Rectal smooth muscle tissue (tissue), 1 donor: ENCODE measurements at regions not wholly inside any gene's neighbourhood (a gene's known extent, or its start where the extent isn't known, plus 50 kb on each side); places are given as distances from the start of the nearest gene placed in this dataset.

Experiments
- H3K27ac ChIP-seq: one replicate; pipeline ENCODE4 v1.7.0; 2013; ENCODE audit warnings: low read depth, low read length, inconsistent platforms
- H3K27me3 ChIP-seq: one replicate; pipeline ENCODE4 v1.7.0; 2013; ENCODE audit warnings: low read length; ENCODE audit not compliant: control insufficient read depth, insufficient read depth
- H3K36me3 ChIP-seq: one replicate; pipeline ENCODE4 v1.7.0; 2013; ENCODE audit warnings: low read length; ENCODE audit not compliant: control insufficient read depth, insufficient read depth
- H3K4me1 ChIP-seq: one replicate; pipeline ENCODE4 v1.7.0; 2013; ENCODE audit warnings: low read length; ENCODE audit not compliant: control insufficient read depth, insufficient read depth
- H3K4me3 ChIP-seq: one replicate; pipeline ENCODE4 v1.7.0; 2013; ENCODE audit warnings: low read length
- H3K9ac ChIP-seq: one replicate; pipeline ENCODE4 v1.7.0; 2013; ENCODE audit warnings: low read length

DNA sequence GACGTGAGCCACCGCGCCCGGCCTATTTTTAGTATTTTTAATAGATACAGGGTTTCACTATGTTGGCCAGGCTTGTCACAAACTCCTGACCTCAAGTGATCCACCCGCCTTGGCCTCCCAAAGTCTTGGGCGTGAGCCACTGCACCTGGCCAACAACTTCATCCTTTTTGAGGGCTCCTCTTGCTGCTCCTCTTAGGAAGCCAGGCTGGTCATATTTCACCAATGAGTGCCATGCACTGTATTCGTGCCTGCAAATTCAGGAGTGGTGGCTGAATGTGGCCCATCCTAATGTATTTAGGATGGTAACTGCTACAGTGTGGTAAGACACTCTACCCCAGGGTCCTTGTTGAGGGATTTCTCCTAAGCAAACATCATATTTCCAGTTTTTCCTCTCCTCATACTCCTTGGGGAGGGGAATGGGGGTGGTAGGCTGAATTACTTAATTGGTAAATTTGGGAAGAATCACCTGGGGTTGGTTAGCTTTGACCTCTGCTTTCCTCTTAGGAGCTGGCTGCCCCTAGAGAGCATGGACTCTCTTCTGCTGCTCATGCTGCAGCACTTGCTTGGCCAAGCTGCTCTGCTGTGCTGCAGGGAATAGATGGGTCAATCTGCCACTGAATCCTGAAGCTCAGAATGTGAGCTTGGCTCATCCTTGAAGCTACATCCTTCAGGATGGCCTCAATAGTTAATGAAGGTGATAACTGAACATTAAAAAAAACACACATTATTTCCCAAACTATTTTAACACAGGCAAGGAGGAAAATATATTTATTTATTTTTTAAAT, 167.4 kb downstream of the HS3ST1 start:
- no peaks in the 10 kb centered on the region for H3K36me3 ChIP-seq
- no peaks in the 10 kb centered on the region for H3K4me1 ChIP-seq
- H3K9ac ChIP-seq = no peak overlapping the region
- no peaks in the 10 kb centered on the region for H3K27me3 ChIP-seq
- H3K4me3 ChIP-seq = no peak overlapping the region
- no peak overlapping the region for H3K27ac ChIP-seq

DNA sequence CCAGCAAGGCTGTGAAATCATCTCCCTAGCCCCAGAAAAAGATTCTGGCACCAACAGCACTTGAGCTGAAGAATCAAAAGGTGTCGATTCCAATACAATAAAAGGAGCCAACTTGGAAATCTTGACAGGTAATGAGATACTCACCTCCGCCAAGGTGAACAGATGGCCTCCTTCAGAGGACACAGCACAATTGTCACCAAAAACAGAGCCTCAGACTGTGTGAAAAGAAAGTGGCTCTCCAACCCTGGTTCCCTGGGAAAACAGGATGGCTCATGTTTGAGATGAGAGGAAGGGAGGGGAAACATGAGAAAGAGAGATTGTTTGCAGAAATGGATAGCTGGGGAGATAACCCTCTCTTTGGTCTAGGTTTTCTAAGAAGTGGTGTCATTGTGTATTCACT, 168.9 kb downstream of the HS3ST1 start:
- Histone ChIP-seq H3K9ac (no peak overlapping the region), H3K36me3 (no peaks in the 10 kb centered on the region), H3K27ac (no peak overlapping the region), H3K4me3 (no peak overlapping the region), H3K4me1 (no peaks in the 10 kb centered on the region), H3K27me3 (no peaks in the 10 kb centered on the region)

DNA sequence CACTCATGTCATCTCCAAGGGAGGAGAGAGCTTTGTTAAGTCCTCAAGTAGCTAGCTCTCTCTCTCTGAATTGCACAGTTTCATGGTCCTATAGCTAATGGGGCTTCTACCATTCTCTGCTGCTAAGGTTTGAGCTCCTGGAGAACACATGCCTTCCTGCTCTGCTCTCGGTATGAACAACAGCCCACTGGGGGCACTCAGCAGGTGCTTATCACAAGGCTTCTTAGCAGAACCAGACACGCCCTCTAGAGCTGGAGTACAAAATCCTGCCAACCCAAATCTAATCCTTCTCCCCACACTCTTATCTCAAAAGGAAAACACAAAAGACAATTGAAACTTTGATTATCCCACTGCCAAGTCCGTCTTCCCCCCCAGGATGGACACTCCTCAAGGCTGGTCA, 176.5 kb downstream of the HS3ST1 start:
- Histone ChIP-seq H3K36me3 (no peaks in the 10 kb centered on the region), H3K9ac (no peak overlapping the region), H3K4me3 (no peak overlapping the region), H3K4me1 (no peaks in the 10 kb centered on the region), H3K27ac (no peak overlapping the region), H3K27me3 (no peaks in the 10 kb centered on the region)

DNA sequence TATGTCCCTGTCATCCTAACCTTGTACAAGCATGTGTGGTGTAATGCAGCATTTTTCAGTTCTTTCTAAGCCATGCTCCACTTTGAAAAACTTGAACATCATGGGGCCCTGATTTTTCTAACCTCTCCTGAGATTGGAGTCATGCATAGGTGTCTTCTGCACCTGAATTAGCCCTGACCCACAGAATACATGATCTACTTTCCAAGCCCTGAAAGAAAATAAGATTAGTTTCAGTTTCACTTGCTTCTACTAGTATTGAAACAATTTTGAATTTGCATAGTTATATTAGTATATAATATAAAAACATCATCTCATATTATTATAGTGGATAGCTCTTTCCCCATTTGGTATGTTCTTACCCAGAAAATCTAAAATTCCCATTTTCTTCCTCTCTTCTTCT, 178.2 kb downstream of the HS3ST1 start:
- H3K27ac ChIP-seq = no peak overlapping the region
- H3K9ac ChIP-seq = no peak overlapping the region
- H3K36me3 ChIP-seq = no peaks in the 10 kb centered on the region
- H3K4me1 ChIP-seq = no peaks in the 10 kb centered on the region
- H3K27me3 ChIP-seq = no peaks in the 10 kb centered on the region
- no peak overlapping the region for H3K4me3 ChIP-seq

DNA sequence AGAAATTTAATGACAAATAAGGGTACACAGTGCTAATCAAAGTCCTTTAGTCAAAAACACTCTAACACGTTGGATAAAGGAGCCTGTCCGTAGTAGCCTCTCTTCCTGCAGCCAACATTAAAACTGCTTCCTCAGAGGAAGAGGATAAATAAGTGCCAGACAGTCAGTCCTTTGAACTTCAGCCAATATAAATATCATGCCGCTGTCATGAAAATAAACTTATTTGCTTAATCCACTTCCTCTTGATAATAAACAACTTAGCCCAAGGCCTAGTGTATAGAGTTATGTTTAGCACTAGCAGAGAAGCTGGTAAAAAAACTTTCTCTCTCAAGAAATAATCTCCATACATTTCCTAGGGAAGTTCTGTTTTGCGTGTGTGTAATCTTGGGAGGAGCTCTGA, 196.7 kb downstream of the HS3ST1 start:
- H3K27ac ChIP-seq = no peak overlapping the region
- no peaks in the 10 kb centered on the region for H3K36me3 ChIP-seq
- no peaks in the 10 kb centered on the region for H3K27me3 ChIP-seq
- H3K4me1 ChIP-seq = no peaks in the 10 kb centered on the region
- no peak overlapping the region for H3K9ac ChIP-seq
- no peak overlapping the region for H3K4me3 ChIP-seq

DNA sequence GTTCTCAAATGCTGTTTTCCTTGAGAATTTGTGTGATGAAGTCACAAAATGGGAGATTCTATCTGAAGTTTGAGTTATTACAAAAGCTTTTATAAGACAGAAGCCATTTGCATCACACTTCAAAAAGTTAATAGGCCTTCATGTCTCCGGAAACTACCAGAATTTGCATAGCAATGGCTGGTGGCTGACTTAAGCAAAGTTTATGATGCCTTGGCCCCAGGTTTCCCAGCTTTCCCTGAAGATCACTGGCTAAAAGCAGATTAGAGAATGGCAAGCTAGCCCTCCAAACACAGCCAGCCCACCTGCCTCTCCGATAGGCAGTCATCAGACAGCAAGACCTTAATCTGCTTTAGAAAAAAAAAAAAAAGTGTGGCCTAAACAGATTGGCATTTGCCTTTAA, 197.8 kb downstream of the HS3ST1 start:
- Histone ChIP-seq H3K4me3 (no peak overlapping the region), H3K4me1 (no peaks in the 10 kb centered on the region), H3K9ac (no peak overlapping the region), H3K36me3 (no peaks in the 10 kb centered on the region), H3K27me3 (no peaks in the 10 kb centered on the region), H3K27ac (no peak overlapping the region)

DNA sequence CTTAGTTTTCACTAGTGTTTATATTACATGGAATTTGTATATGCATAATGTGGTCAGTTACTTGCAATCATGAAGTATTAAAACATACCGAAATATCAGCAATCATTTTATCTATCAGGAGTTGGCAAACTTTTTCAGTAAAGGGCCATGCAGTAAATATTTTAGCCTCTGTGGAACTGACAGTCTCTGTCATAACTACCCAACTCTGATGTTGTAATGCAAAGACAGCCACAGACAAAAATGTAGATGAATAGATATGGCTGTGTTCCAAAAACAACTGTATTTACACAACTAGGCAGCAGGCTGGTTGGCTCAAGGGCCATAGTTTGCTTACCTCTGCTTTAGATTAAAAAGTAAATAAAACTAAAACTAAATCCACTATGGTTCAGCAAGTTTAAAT, 200.2 kb downstream of the HS3ST1 start:
- Histone ChIP-seq H3K4me3 (no peak overlapping the region), H3K9ac (no peak overlapping the region), H3K4me1 (no peaks in the 10 kb centered on the region), H3K36me3 (no peaks in the 10 kb centered on the region), H3K27ac (no peak overlapping the region), H3K27me3 (no peaks in the 10 kb centered on the region)

DNA sequence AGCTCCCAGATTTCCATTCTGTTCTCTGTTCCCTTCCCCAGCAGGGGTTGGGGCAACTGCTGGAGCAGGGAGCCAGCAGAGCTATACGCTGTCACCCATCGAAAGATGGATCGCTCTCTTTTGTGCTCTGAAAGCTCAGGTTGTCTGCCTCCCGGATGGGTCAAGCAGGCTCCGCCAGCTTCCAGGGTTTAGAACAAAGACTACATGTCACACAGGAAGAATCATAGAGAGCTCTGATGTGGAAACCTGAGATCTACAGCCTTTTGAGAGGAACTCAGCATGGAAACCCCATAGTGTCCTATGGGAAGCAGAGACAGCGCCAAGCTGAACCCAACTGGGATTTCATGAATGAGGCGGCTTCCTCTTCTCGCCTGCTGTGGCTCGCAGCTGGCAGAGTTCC, 205.4 kb downstream of the HS3ST1 start:
- H3K36me3 ChIP-seq = no peaks in the 10 kb centered on the region

DNA sequence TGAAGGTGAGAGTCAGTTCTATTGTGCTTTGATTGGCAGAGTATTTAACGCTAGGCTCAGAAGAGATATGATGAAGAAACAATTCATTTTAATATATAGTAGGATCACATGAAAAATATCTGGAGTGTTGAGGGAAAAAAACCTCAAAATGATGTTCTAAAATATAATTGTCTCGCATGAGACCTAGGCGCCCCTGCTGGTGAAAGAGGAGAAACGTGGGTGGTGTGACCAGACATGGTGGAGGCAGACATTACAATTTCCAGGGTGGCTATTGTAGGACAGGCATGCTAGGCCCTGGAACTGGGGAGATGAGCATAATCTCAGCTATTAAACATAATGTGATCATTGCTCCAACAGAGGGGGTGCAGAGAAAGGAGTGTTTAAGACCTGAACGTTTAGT, 210.0 kb downstream of the HS3ST1 start:
- Histone ChIP-seq H3K27ac (no peak overlapping the region), H3K36me3 (no peaks in the 10 kb centered on the region), H3K9ac (no peak overlapping the region), H3K4me3 (no peak overlapping the region), H3K27me3 (no peaks in the 10 kb centered on the region), H3K4me1 (no peaks in the 10 kb centered on the region)

More for the DNA sequence above, 205.4 kb downstream of the HS3ST1 start:
- H3K9ac ChIP-seq = no peak overlapping the region
- H3K4me1 ChIP-seq = no peaks in the 10 kb centered on the region
- no peaks in the 10 kb centered on the region for H3K27me3 ChIP-seq
- no peak overlapping the region for H3K27ac ChIP-seq
- no peak overlapping the region for H3K4me3 ChIP-seq

DNA sequence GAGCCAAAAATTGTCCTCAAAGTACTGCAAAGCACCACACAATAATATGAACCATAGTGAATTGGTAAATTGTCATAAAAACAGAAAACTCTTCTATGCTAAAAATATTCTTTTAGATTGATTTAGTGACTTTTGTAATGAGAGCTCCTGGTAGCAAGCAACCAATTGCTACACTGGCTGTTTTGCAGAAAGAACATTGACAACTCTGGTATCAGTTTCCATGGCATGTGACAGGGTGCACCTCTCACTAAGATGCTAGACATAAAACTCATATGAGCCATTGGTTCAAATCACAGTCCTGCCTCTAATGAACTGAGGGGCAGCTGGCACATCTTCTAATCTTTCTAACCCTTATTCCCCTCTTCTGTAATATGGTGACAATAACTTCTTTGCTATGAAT, 212.2 kb downstream of the HS3ST1 start:
- no peaks in the 10 kb centered on the region for H3K27me3 ChIP-seq
- H3K4me3 ChIP-seq = no peak overlapping the region
- no peak overlapping the region for H3K9ac ChIP-seq
- no peaks in the 10 kb centered on the region for H3K4me1 ChIP-seq
- H3K36me3 ChIP-seq = no peaks in the 10 kb centered on the region
- no peak overlapping the region for H3K27ac ChIP-seq

DNA sequence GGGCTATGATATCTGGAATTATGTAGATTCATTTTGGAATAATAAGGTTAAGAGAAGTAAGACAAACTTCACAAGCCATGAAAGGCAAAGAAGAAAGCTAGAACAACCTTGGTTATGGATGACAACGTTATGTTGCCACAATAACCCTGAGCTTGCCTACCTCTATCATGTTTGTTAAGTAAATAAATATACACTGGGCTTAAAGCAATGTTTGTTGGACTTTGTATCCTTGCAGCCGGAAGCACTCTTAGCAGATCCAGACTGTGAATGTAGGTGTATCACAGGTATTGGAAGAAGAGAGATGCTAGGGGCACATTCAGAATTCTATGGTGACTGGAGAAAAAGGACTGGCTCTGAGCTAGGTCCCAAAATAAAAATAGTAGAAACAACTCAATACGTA, 214.4 kb downstream of the HS3ST1 start:
- Histone ChIP-seq H3K9ac (no peak overlapping the region), H3K4me3 (no peak overlapping the region), H3K36me3 (no peaks in the 10 kb centered on the region), H3K4me1 (no peaks in the 10 kb centered on the region), H3K27ac (no peak overlapping the region), H3K27me3 (no peaks in the 10 kb centered on the region)

DNA sequence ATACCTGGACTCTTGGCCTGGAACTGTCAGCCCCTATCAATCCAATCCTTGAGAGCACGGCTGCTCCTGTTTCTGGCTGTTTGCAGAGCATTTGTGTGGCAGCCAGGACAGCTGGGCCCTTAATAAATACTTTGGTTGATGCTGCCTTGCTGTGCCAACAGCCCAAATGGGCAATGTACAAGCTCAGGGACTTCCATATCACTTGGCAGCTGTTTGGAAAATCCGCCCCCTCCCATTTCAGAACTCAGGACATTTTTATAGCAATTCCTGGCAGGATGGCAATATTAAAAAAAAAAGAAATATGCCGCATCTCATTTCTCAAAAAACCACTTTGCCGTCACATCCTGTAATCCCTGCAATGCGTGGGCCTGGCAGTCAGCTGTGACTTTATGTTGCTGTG, 218.9 kb downstream of the HS3ST1 start:
- H3K27ac ChIP-seq = no peak overlapping the region
- H3K27me3 ChIP-seq = no peaks in the 10 kb centered on the region
- no peak overlapping the region for H3K9ac ChIP-seq
- H3K4me1 ChIP-seq = no peaks in the 10 kb centered on the region
- H3K36me3 ChIP-seq = no peaks in the 10 kb centered on the region
- no peak overlapping the region for H3K4me3 ChIP-seq

DNA sequence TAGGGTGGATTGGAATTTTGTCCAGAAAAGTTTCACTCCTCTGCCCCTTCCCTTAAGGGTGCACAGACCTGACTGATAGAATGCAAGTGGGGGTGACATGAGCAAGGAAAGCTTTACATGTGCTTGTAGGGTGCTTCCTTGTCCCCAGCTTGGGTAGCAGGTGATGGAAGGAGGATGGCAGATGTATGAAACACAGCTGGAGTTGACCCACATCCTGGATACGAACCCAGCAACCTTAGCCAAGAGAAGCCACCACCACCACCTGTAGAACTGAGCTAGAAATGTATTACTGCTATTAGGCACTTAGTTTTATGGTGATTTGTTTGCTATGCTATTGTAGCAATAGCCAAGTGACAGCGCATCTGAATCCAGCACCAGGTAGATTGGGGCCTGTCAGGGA, 227.4 kb downstream of the HS3ST1 start:
- no peak overlapping the region for H3K4me3 ChIP-seq
- no peak overlapping the region for H3K9ac ChIP-seq
- no peaks in the 10 kb centered on the region for H3K36me3 ChIP-seq
- H3K27ac ChIP-seq = no peak overlapping the region
- no peaks in the 10 kb centered on the region for H3K4me1 ChIP-seq
- H3K27me3 ChIP-seq = no peaks in the 10 kb centered on the region
